ENCODE measurements at regions not wholly inside any gene's neighbourhood (a gene's known extent, or its start where the extent isn't known, plus 50 kb on each side); places are given as distances from the start of the nearest gene placed in this dataset. TPM values are rescaled to one million over a fixed set of nuclear protein-coding genes. Genes with fewer than 3 reads are reported as not detected.

- H2BK15ac ChIP-seq (ENCODE audit: low read depth, poor library complexity, severe bottlenecking): no peak overlapping the region
- 93% methylated on average over 4 of the region's 6 CpGs for WGBS
Measured at GRCh38 chr10:20949967-20950366, 52.9 kb upstream of the NEBL start.

GRCh38 chr10:20948686-20949327 is 51.7 kb upstream of the NEBL start:
- Histone ChIP-seq H3K4me1 (ENCODE audit: control insufficient read depth, insufficient read depth, low read depth, low read length) (no peaks in the 10 kb centered on the region), H3K36me3 (ENCODE audit: control insufficient read depth in 1 of 2, insufficient read depth in 2 of 2, low read depth in 1 of 2, low read length in 2 of 2) (no peaks in the 10 kb centered on the region), H2AFZ (ENCODE audit: low read depth, low read length) (no peak overlapping the region), H3K9ac (ENCODE audit: low read length) (no peak overlapping the region), H2BK15ac (ENCODE audit: low read depth, poor library complexity, severe bottlenecking) (no peak overlapping the region), H3K79me1 (replicated peaks; ENCODE audit: low read length, poor library complexity, severe bottlenecking) (no peaks in the 10 kb centered on the region), H4K8ac (ENCODE audit: low read length) (no peak overlapping the region), H3K4me2 (ENCODE audit: low read length, poor library complexity, severe bottlenecking) (no peak overlapping the region), H3K9me3 (ENCODE audit: control insufficient read depth, low read length) (no peaks in the 10 kb centered on the region), H2BK5ac (ENCODE audit: low read depth, low read length, poor library complexity, severe bottlenecking) (no peak overlapping the region), H3K27me3 (ENCODE audit: control insufficient read depth in 1 of 2, insufficient read depth in 1 of 2, low read length in 2 of 2) (no peaks in the 10 kb centered on the region), H3K23ac (ENCODE audit: low read length in 2 of 2) (no peak overlapping the region), H2BK120ac (ENCODE audit: low read depth, low read length) (no peak overlapping the region), H3K4me3 (ENCODE audit: insufficient read depth in 1 of 2, low read depth in 1 of 2, low read length in 2 of 2) (no peak overlapping the region), H2BK12ac (ENCODE audit: low read length in 2 of 2) (no peak overlapping the region), H2AK5ac (ENCODE audit: low read length, severe bottlenecking) (no peak overlapping the region), H3K4ac (ENCODE audit: low read depth in 1 of 2, low read length in 2 of 2) (no peak overlapping the region), H3K27ac (ENCODE audit: low read length, poor library complexity, severe bottlenecking) (no peak overlapping the region), H3K18ac (ENCODE audit: low read depth in 1 of 2, low read length in 2 of 2) (no peak overlapping the region), H4K91ac (ENCODE audit: low read length) (no peak overlapping the region), H3K14ac (ENCODE audit: low read length in 2 of 2) (no peak overlapping the region)
- no peak for DNase-seq
- WGBS: 67% methylated on average over 5 of the region's 7 CpGs

More at GRCh38 chr10:20949967-20950366, 52.9 kb upstream of the NEBL start:
- Histone ChIP-seq H4K8ac (ENCODE audit: low read length) (no peak overlapping the region), H4K91ac (ENCODE audit: low read length) (no peak overlapping the region), H3K14ac (ENCODE audit: low read length in 2 of 2) (no peak overlapping the region), H3K23ac (ENCODE audit: low read length in 2 of 2) (no peak overlapping the region), H3K4me2 (ENCODE audit: low read length, poor library complexity, severe bottlenecking) (no peak overlapping the region), H2AFZ (ENCODE audit: low read depth, low read length) (no peak overlapping the region), H2AK5ac (ENCODE audit: low read length, severe bottlenecking) (no peak overlapping the region), H3K27ac (ENCODE audit: low read length, poor library complexity, severe bottlenecking) (no peak overlapping the region), H3K4me1 (ENCODE audit: control insufficient read depth, insufficient read depth, low read depth, low read length) (peaks cover 5% of the 10 kb centered on the region), H3K18ac (ENCODE audit: low read depth in 1 of 2, low read length in 2 of 2) (no peak overlapping the region), H2BK12ac (ENCODE audit: low read length in 2 of 2) (no peak overlapping the region), H2BK5ac (ENCODE audit: low read depth, low read length, poor library complexity, severe bottlenecking) (no peak overlapping the region), H3K79me1 (replicated peaks; ENCODE audit: low read length, poor library complexity, severe bottlenecking) (no peaks in the 10 kb centered on the region), H3K4ac (ENCODE audit: low read depth in 1 of 2, low read length in 2 of 2) (no peak overlapping the region), H3K9me3 (ENCODE audit: control insufficient read depth, low read length) (no peaks in the 10 kb centered on the region), H3K9ac (ENCODE audit: low read length) (no peak overlapping the region), H3K27me3 (ENCODE audit: control insufficient read depth in 1 of 2, insufficient read depth in 1 of 2, low read length in 2 of 2) (no peaks in the 10 kb centered on the region), H3K4me3 (ENCODE audit: insufficient read depth in 1 of 2, low read depth in 1 of 2, low read length in 2 of 2) (no peak overlapping the region), H2BK120ac (ENCODE audit: low read depth, low read length) (no peak overlapping the region), H3K36me3 (ENCODE audit: control insufficient read depth in 1 of 2, insufficient read depth in 2 of 2, low read depth in 1 of 2, low read length in 2 of 2) (no peaks in the 10 kb centered on the region)
- no peak for DNase-seq

Small RNA genes lying in the stretch of these regions (small RNA-seq; reads per million reads assigned to genes)
- gene AL158209.2 (ENCODE audit: low read depth) (not detected), gene RF00017 (ENCODE audit: low read depth) (not detected), gene RNU6-15P (ENCODE audit: low read depth) (not detected)
